ENCODE measurements at regions not wholly inside any gene's neighbourhood (a gene's known extent, or its start where the extent isn't known, plus 50 kb on each side); places are given as distances from the start of the nearest gene placed in this dataset.

DNA sequence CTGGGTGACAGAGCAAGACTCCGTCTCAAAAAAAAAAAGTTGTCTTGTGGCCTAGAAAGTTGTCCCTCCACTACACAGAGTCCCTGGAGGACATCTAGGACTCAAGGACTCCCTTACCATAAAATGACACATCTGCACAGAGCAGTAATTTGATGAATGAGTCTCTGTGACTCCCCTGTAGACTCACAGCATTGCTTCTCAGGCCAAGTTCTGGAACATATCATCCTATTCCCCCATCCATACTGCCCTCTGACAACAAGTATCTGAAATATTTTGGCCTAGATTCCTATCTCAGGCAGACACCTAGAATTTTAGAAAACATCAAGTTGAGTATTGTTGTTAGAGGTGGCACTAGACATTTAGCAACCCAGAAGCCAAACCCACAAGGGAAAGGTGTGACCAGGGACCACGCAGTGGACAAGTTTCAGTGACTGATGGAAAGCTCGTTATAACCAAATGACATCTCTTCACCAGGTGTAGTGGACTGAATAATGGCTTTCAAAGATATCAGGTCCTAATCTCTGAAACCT lies 97.9 kb upstream of the ATP8B1 start:
- H3K9me3 ChIP-seq, result no peaks in the 10 kb centered on the region
- H3K36me3 ChIP-seq, result no peaks in the 10 kb centered on the region
- H3K27me3 ChIP-seq, result peaks cover 0 to 3% (median 0%) of the 10 kb centered on the region in 7 donors
- H3K27ac ChIP-seq, result no peak overlapping the region
- intact Hi-C loops (cut with DNase I), result no loop called here
- DNase-seq (no peak), ATAC-seq (no peak)
- no peak overlapping the region for H3K4me3 ChIP-seq
- WGBS, 2 donors, result 90 to 96% methylated on average over 3 of the region's 3 CpGs
- peaks cover 0 to 4% (median 0%) of the 10 kb centered on the region in 9 donors for H3K4me1 ChIP-seq
- TF ChIP-seq, protein P1, sequence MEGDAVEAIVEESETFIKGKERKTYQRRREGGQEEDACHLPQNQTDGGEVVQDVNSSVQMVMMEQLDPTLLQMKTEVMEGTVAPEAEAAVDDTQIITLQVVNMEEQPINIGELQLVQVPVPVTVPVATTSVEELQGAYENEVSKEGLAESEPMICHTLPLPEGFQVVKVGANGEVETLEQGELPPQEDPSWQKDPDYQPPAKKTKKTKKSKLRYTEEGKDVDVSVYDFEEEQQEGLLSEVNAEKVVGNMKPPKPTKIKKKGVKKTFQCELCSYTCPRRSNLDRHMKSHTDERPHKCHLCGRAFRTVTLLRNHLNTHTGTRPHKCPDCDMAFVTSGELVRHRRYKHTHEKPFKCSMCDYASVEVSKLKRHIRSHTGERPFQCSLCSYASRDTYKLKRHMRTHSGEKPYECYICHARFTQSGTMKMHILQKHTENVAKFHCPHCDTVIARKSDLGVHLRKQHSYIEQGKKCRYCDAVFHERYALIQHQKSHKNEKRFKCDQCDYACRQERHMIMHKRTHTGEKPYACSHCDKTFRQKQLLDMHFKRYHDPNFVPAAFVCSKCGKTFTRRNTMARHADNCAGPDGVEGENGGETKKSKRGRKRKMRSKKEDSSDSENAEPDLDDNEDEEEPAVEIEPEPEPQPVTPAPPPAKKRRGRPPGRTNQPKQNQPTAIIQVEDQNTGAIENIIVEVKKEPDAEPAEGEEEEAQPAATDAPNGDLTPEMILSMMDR (IDR thresholded peaks at IDR 0.05), result no peak

DNA sequence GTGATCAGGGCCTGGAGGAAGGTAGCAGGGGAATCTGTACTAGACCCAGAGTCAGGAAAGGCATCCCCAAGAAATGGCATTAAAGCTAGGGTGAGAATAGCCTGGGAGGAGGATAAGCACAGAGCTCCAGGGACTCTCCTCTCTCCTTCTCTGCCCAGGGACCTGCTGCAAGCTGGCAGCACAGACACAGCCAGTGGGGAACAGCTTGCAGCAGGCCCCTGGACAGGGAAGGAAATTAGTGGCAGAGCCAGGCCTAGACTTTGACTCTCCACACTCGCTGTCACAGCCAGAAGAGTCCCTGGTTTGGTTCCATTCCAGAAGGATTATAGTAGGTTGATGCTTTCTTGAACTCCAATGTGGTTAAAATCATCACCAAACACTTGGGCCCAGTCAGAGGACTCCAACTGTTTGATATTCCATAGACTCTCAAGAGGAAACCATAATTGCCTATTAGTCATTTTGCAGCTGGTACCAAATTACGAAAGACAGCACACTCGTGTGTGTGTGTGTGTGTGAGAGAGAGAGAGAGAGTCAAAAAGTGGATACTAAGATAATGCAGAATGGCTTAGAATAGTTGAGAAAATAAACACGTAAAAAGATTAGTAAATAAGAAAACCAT lies 95.5 kb upstream of the ATP8B1 start:
- Histone ChIP-seq H3K36me3 (no peaks in the 10 kb centered on the region), H3K9me3 (no peaks in the 10 kb centered on the region), H3K27ac (no peak overlapping the region), H3K4me3 (no peak overlapping the region), H3K4me1 (peaks cover 0 to 4% (median 0%) of the 10 kb centered on the region in 9 donors), H3K27me3 (no peaks in the 10 kb centered on the region)
- DNase-seq (no peak), ATAC-seq (peak in 3 of 8 donors; percentile 31 to 61 (median 56))
- intact Hi-C loops (cut with DNase I), result no loop called here
- 39 to 48% methylated on average over 4 of the region's 4 CpGs for WGBS, 2 donors
- TF ChIP-seq, protein P1 (IDR thresholded peaks at IDR 0.05), result no peak

DNA sequence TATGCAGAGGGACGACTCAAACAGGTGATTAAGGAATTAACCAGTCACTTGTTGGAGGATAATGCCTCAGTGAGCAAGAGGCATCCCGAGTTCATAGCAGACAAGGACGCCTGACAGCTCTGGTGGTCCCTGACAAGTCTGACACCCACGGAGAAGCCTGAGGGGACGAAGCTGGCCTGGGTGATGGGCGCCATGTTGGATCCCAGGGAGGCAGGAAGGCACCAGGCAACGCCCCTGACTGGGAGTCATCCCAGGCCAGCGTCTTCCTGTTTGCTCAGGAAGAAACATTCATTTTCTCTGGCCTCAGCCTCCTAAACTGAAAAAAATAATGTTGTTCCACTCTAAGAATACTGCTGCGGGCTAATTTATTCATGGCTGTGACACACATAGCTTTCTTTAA lies 92.1 kb upstream of the ATP8B1 start:
- intact Hi-C loops (cut with DNase I), result no loop called here
- H3K4me1 ChIP-seq, result peaks cover 0 to 4% (median 0%) of the 10 kb centered on the region in 9 donors
- H3K9me3 ChIP-seq, result no peaks in the 10 kb centered on the region
- no peak for DNase-seq
- H3K27ac ChIP-seq, result no peak overlapping the region
- 72 to 79% methylated on average over 9 of the region's 9 CpGs for WGBS, 2 donors
- TF ChIP-seq, protein P1 (IDR thresholded peaks at IDR 0.05), result no peak
- no peak for ATAC-seq
- H3K36me3 ChIP-seq, result no peaks in the 10 kb centered on the region
- no peaks in the 10 kb centered on the region for H3K27me3 ChIP-seq
- no peak overlapping the region for H3K4me3 ChIP-seq

DNA sequence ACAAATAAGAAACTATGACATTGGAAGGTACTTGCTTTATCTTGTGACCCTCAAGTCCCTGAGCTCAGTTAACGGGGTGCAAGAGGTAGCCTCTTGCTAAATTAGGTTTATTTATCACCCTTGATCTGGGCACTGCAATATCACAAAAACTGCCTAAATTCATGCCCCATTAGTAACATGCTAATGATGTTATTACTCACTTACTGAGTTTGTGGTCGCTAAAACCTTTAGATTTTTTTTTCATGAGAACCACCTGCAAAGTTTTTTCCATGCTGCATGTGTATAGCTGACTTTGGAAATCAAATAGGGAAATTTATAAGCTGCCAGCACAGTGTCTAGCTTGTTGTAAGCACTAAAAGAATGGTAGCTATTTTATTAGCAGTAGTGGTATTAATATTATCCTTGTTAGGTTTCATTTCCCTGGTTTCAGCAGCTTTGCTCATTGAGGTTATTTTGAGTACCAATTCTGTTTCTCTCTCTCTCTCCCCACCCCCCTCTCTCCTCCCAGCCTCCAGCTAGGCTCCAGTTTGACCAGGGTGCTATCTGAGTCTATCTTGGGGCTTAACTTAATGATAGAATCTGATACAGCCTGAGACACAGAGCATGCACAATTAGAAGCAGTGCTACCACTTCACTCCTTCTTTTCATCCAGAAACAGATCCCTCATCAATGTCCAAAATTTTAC lies 88.7 kb upstream of the ATP8B1 start:
- TF ChIP-seq, protein P1 (IDR thresholded peaks at IDR 0.05), result no peak
- DNase-seq (no peak), ATAC-seq (no peak)
- 73 to 90% methylated on average over 2 of the region's 2 CpGs for WGBS, 2 donors
- H3K9me3 ChIP-seq, result peaks cover 0 to 20% (median 10%) of the 10 kb centered on the region in 11 donors
- H3K27ac ChIP-seq, result no peak overlapping the region
- no peak overlapping the region for H3K4me3 ChIP-seq
- intact Hi-C loops (cut with DNase I), result loop anchor here in 1 of 10 donors (5.0 kb wide), 1 partner anchor 50 kb away; no protein-coding TSS in a partner anchor
- no peaks in the 10 kb centered on the region for H3K27me3 ChIP-seq
- H3K36me3 ChIP-seq, result no peaks in the 10 kb centered on the region
- no peaks in the 10 kb centered on the region for H3K4me1 ChIP-seq

All from heart right ventricle (tissue), 16 donors.